Amniotic epithelial cell (primary cell): ENCODE measurements at regions not wholly inside any gene's neighbourhood (a gene's known extent, or its start where the extent isn't known, plus 50 kb on each side); places are given as distances from the start of the nearest gene placed in this dataset.
"Not testable (repeated sequence)": the region's sequence is repeated elsewhere in the genome, so short reads cannot be mapped to it uniquely, and the experiment has no call there.

Source experiments
- DNase-seq: peaks from one replicate; pipeline ENCODE4 v3.0.0-alpha.2; 2010; ENCODE audit warnings: low read depth

GRCh38 chr5:81826128-81826527 lies 75.2 kb upstream of the SSBP2 start:
- DNase-seq, result peak; percentile 17

DNA sequence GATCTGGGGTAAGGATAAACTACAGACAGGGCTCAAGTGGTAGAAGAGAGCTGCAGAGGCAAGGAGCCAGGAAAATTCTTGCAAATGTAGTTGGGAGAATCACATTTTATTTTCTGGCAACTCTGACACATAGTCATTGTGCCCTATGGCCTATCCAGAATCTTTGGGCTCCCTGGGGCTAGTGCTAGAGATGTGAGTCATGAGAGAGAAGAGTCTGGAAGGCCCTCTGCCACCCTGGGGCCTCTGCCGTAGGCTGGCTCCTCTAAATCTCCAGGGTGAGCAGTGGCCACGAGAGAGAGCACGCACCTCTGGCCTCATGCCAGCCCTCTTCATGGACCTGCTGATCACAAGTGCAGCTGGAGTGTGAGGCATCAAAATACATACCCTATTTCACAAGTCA lies 74.3 kb upstream of the SSBP2 start:
- peak; percentile 56 for DNase-seq

GRCh38 chr5:81823736-81824135 lies 72.8 kb upstream of the SSBP2 start:
- DNase-seq, result not testable (repeated sequence)

- no peak for DNase-seq
These were observed 70.0 kb upstream of the SSBP2 start for GRCh38 chr5:81820863-81821262.

DNA sequence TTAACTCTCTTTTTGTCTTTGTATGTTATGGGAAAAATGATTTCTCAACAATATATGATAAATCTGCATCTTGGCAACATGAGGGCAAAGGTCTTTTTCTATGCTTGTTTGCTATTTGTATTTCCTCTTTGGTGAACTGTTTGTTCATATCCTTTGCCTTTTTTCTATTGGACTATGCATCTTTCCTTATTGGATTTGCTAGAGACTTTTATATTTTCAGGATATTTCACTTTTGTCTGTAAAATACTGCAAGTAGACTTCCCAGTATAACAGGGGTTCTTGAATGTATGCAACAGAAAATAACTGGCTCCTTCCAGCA lies 69.4 kb upstream of the SSBP2 start:
- DNase-seq, result no peak

DNA sequence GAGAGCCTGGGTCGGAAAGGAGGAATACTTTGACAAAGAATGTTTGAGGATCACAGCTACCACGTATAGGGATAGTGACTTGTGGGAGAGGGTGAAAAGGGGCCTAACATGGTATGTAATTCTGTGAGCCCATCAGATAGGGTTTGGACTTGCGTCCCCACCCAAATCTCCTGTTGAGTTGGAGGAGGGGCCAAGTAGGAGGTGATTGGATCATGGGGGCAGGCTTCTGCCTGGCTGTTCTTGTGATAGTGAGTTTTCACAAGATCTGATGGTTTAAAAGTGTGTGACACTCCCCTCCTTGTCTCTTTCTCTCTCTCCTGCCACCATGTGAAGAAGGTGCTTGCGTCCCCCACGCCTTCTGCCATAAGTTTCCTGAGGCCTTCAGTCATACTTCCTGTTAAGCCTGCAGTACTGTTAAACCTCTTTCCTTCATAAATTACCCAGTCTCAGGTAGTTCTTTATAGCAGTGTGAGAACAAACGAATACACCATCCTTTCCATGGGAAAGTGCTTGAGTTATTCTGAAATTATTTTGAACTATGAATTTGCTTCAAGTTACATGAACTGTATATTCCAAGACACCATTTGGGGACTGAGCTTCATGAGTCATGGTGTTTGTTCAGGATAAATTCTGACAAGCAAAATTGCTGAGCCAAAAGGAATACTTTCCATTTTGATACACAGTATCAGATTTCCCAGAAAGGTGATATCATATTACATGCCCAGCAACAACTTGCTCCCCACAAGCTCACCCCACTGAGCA lies 68.8 kb upstream of the SSBP2 start:
- DNase-seq, result peak; percentile 32

GRCh38 chr5:81817980-81818379 lies 67.1 kb upstream of the SSBP2 start:
- DNase-seq, result no peak

DNA sequence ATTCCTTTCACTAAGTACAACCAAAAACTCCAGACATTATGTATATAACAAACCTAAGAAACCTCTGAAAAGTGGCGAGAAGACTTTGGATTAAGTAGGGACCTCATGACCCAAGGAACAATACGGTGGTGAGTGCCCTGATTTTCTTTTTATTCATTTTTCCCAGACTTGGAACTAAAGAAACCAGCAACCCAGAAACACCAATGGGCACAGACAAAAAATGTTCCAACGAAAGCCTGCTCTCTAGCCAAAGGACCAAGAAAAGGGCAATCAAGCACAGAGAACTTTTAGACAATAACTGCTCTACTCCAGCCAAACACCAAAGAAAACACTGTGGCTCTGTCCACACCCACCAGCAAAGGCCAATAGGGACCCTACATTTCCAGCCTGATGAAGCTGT lies 66.2 kb upstream of the SSBP2 start:
- no peak for DNase-seq

DNA sequence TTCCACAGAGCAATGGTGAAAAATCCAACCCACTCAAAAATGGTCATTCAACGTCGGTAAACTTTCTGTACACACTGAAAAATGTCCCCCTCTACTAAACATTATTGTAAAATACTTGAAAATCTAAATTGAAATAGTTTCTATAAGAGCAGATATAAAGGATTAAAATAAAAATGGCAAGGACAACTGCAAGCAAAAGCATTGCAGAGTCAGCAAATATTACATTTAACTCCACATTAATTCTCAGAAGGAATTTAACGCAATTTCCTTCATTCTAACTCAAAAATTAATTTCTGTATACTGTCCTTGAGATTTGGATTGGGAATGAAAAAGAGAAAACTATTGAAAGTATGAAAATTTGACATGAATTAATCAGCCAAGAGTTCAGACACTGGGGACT lies 64.4 kb upstream of the SSBP2 start:
- no peak for DNase-seq

- DNase-seq, result no peak
These were observed 57.2 kb upstream of the SSBP2 start for GRCh38 chr5:81808106-81808505.

DNA sequence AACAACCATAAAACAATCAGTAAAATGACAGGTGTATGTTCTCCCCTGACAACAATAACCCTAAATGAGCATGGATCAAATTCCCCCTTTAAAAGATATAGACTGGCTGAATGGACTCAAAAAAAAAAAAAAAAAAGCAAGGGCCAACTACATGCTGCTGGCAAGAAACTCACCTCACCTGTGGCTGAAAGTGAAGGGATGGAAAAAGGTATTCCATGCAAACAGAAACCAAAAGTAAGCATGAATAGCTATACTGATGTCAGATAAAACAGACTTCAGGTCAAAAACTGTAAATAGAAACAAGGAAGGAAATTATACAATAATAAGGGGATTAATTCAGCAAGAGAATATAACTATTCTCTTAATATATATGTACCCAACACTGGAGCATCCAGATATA lies 54.2 kb upstream of the SSBP2 start:
- DNase-seq, result no peak

- no peak for DNase-seq
These were observed 52.9 kb upstream of the SSBP2 start for GRCh38 chr5:81803812-81804211.

- DNase-seq, result no peak
These were observed 51.7 kb upstream of the SSBP2 start for GRCh38 chr5:81802625-81803024.

- DNase-seq, result no peak
These were observed 51.1 kb upstream of the SSBP2 start for GRCh38 chr5:81802020-81802419.

- DNase-seq, result no peak
These were observed 49.9 kb upstream of the SSBP2 start for GRCh38 chr5:81800797-81801196.
